CD14-positive monocyte (primary cell): ENCODE measurements at regions not wholly inside any gene's neighbourhood (a gene's known extent, or its start where the extent isn't known, plus 50 kb on each side); places are given as distances from the start of the nearest gene placed in this dataset.

ENCODE experiments used
- DNase-seq, 3 donors: peaks; one replicate each; pipeline ENCODE4 v3.0.0-alpha.2; 2011 to 2022
- H2AFZ ChIP-seq: 2 replicates; pipeline ENCODE4 v1.6.0; 2012; ENCODE audit warnings: mild to moderate bottlenecking, low read depth, low read length, inconsistent platforms; ENCODE audit not compliant: insufficient read depth, poor library complexity, severe bottlenecking
- H3K27ac ChIP-seq, 2 donors: 1 replicate in 1 of 2; 2 replicates in 1 of 2; pipeline ENCODE4 v1.5.1; 2012 to 2013; ENCODE audit warnings: low read length in 2 of 2, control low read depth in 1 of 2, inconsistent platforms in 1 of 2, low read depth in 1 of 2, mild to moderate bottlenecking in 1 of 2
- H3K27me3 ChIP-seq, 2 donors: one replicate each; pipeline versions ENCODE4 v1.6.0 to v1.6.1; 2011 to 2013; ENCODE audit warnings: low read length in 2 of 2; ENCODE audit not compliant: control insufficient read depth in 2 of 2, insufficient read depth in 2 of 2
- H3K36me3 ChIP-seq, 2 donors: replicated peaks in 1 of 2; 1 replicate in 1 of 2; 2 replicates in 1 of 2; pipeline versions ENCODE4 v1.5.1 to v1.6.1; 2012 to 2013; ENCODE audit warnings: low read length in 2 of 2, control low read depth in 1 of 2, inconsistent platforms in 1 of 2, mild to moderate bottlenecking in 1 of 2; ENCODE audit not compliant: insufficient read depth in 2 of 2, control insufficient read depth in 1 of 2
- H3K4me1 ChIP-seq, 2 donors: 1 replicate in 1 of 2; 2 replicates in 1 of 2; pipeline versions ENCODE4 v1.5.1 to v1.6.1; 2012 to 2013; ENCODE audit warnings: low read length in 2 of 2, control low read depth in 1 of 2, inconsistent platforms in 1 of 2, mild to moderate bottlenecking in 1 of 2, moderate library complexity in 1 of 2; ENCODE audit not compliant: insufficient read depth in 2 of 2, control insufficient read depth in 1 of 2
- H3K4me2 ChIP-seq: replicated peaks from 2 replicates; pipeline ENCODE3; 2012; ENCODE audit warnings: low read length, moderate library complexity, mild to moderate bottlenecking; ENCODE audit not compliant: poor library complexity, severe bottlenecking; ENCODE audit errors: extremely low read depth
- H3K4me3 ChIP-seq, 3 experiments: fragments of 200-600 bp in 1 of 3; sonication (generic) in 1 of 3; replicated peaks in 1 of 3; 1 replicate in 2 of 3; 2 replicates in 1 of 3; pipeline ENCODE4 v1.5.1; 2011 to 2013; ENCODE audit warnings: low read length in 3 of 3, mild to moderate bottlenecking in 3 of 3, control low read depth in 2 of 3, low read depth in 2 of 3, inconsistent platforms in 1 of 3, moderate library complexity in 1 of 3
- H3K79me2 ChIP-seq: 2 replicates; pipeline ENCODE4 v1.6.0; 2012; ENCODE audit warnings: mild to moderate bottlenecking, control low read depth, inconsistent platforms, low read length, moderate library complexity; ENCODE audit not compliant: insufficient read depth
- H3K9ac ChIP-seq: 2 replicates; pipeline ENCODE4 v1.6.0; 2017; ENCODE audit warnings: low read length, mild to moderate bottlenecking; ENCODE audit not compliant: insufficient read depth, poor library complexity, severe bottlenecking
- H3K9me3 ChIP-seq, 2 donors: replicated peaks in 1 of 2; 1 replicate in 1 of 2; 2 replicates in 1 of 2; pipeline versions ENCODE4 v1.5.1 to v1.6.1; 2012 to 2013; ENCODE audit warnings: low read length in 2 of 2, control low read depth in 1 of 2; ENCODE audit not compliant: control insufficient read depth in 1 of 2, insufficient read depth in 1 of 2
- H4K20me1 ChIP-seq: 2 replicates; pipeline ENCODE4 v1.6.0; 2012; ENCODE audit warnings: mild to moderate bottlenecking, low read length, control low read depth, moderate library complexity; ENCODE audit not compliant: insufficient read depth
- H3K27ac Mint-ChIP-seq, 7 donors: one replicate each; pipeline ENCODE4 v1.8.0; 2020; ENCODE audit warnings: mild to moderate bottlenecking in 7 of 7, mixed read lengths in 7 of 7, moderate library complexity in 6 of 7, inconsistent platforms in 2 of 7
- H3K27me3 Mint-ChIP-seq, 3 donors: one replicate each; pipeline ENCODE4 v1.8.0; 2021 to 2022; ENCODE audit warnings: low read depth in 3 of 3, mild to moderate bottlenecking in 3 of 3, mixed read lengths in 3 of 3, moderate library complexity in 3 of 3, inconsistent platforms in 1 of 3
- H3K36me3 Mint-ChIP-seq, 2 donors: one replicate each; pipeline ENCODE4 v1.8.0; 2020; ENCODE audit warnings: mixed read lengths in 2 of 2, inconsistent platforms in 1 of 2, mild to moderate bottlenecking in 1 of 2
- H3K4me1 Mint-ChIP-seq: one replicate; pipeline ENCODE4 v1.8.0; 2020; ENCODE audit warnings: mild to moderate bottlenecking, mixed read lengths
- H3K4me3 Mint-ChIP-seq, 2 donors: one replicate each; pipeline ENCODE4 v1.8.0; 2020; ENCODE audit warnings: mild to moderate bottlenecking in 2 of 2, mixed read lengths in 2 of 2, moderate library complexity in 1 of 2
- H3K9me3 Mint-ChIP-seq, 7 donors: one replicate each; pipeline ENCODE4 v1.8.0; 2020 to 2022; ENCODE audit warnings: mixed read lengths in 7 of 7, mild to moderate bottlenecking in 6 of 7, moderate library complexity in 6 of 7, inconsistent platforms in 2 of 7
- CTCF ChIP-seq: fragments of 200-600 bp; IDR thresholded peaks from one replicate; pipeline ENCODE4 v1.8.0; 2022; ENCODE audit warnings: antibody characterized with exemption, mild to moderate bottlenecking
- WGBS: methylation state at CpG from one replicate; pipeline ENCODE4 v1.1.5; 2013; ENCODE audit warnings: missing lambda C conversion rate; ENCODE audit not compliant: insufficient coverage; 5-methylcytosine and 5-hydroxymethylcytosine counted together
- intact Hi-C, 2 donors: fragments of 100-400 bp; cut with micrococcal nuclease; formaldehyde crosslinking; loops; one replicate each; pipeline versions ENCODE4 v1.15.0 to v1.15.1; 2023

- Mint-ChIP-seq H3K27ac (no peak overlapping the region), H3K4me1 (peaks cover 3% of the 10 kb centered on the region), H3K36me3 (no peaks in the 10 kb centered on the region), H3K27me3 (no peaks in the 10 kb centered on the region), H3K9me3 (peaks cover 0 to 6% (median under 1%) of the 10 kb centered on the region in 7 donors), H3K4me3 (no peak overlapping the region)
- H3K4me1 ChIP-seq, result peaks cover 0 to under 1% of the 10 kb centered on the region in 2 donors
- DNase-seq, result no peak
- H2AFZ ChIP-seq, result no peak overlapping the region
- H3K27me3 ChIP-seq, result no peaks in the 10 kb centered on the region
- H3K79me2 ChIP-seq, result no peaks in the 10 kb centered on the region
- H3K9ac ChIP-seq, result no peak overlapping the region
- H3K4me2 ChIP-seq, result no peak overlapping the region
- 100% methylated on average over 2 of the region's 3 CpGs for WGBS
- TF ChIP-seq CTCF, result no peak
- H3K36me3 ChIP-seq, result no peaks in the 10 kb centered on the region
- intact Hi-C loops, result no loop called here
- H3K9me3 ChIP-seq, result no peaks in the 10 kb centered on the region
- no peak overlapping the region for H3K27ac ChIP-seq
- no peak overlapping the region for H3K4me3 ChIP-seq
- no peaks in the 10 kb centered on the region for H4K20me1 ChIP-seq
Observed at GRCh38 chr12:92413286-92413685, 267.6 kb upstream of the BTG1 start.

GRCh38 chr12:92412856-92413255 is 267.2 kb upstream of the BTG1 start:
- Histone ChIP-seq H3K4me3 (no peak overlapping the region), H3K79me2 (no peaks in the 10 kb centered on the region), H3K4me2 (no peak overlapping the region), H4K20me1 (no peaks in the 10 kb centered on the region), H3K27ac (no peak overlapping the region), H3K27me3 (no peaks in the 10 kb centered on the region), H3K36me3 (no peaks in the 10 kb centered on the region), H3K9ac (no peak overlapping the region), H3K9me3 (no peaks in the 10 kb centered on the region), H2AFZ (no peak overlapping the region), H3K4me1 (peaks cover 0 to 5% of the 10 kb centered on the region in 2 donors)
- no peak overlapping the region for H3K27ac Mint-ChIP-seq
- no peaks in the 10 kb centered on the region for H3K36me3 Mint-ChIP-seq
- H3K27me3 Mint-ChIP-seq, result no peaks in the 10 kb centered on the region
- DNase-seq, result no peak
- no peak for TF ChIP-seq CTCF
- H3K4me3 Mint-ChIP-seq, result no peak overlapping the region
- intact Hi-C loops, result no loop called here
- H3K9me3 Mint-ChIP-seq, result peaks cover 0 to 10% (median 2%) of the 10 kb centered on the region in 7 donors
- H3K4me1 Mint-ChIP-seq, result peaks cover 7% of the 10 kb centered on the region
